GM12864 (cell line): ENCODE measurements at regions not wholly inside any gene's neighbourhood (a gene's known extent, or its start where the extent isn't known, plus 50 kb on each side); places are given as distances from the start of the nearest gene placed in this dataset.
"Not testable (repeated sequence)": the region's sequence is repeated elsewhere in the genome, so short reads cannot be mapped to it uniquely, and the experiment has no call there.

Source experiments
- DNase-seq: peaks from one replicate; pipeline ENCODE4 v3.0.0-alpha.2; 2011; ENCODE audit warnings: low read depth
- H3K4me3 ChIP-seq: 2 replicates; pipeline ENCODE4 v1.5.1; 2011; ENCODE audit warnings: mild to moderate bottlenecking, low read depth, low read length, control low read depth
- TF ChIP-seq, protein P1 (sequence below): IDR thresholded peaks from 2 replicates; pipeline ENCODE4 v1.5.1; 2011; ENCODE audit warnings: low read depth, mild to moderate bottlenecking, moderate library complexity, low read length, control low read depth, inconsistent platforms; ENCODE audit errors: missing control alignments

DNA sequence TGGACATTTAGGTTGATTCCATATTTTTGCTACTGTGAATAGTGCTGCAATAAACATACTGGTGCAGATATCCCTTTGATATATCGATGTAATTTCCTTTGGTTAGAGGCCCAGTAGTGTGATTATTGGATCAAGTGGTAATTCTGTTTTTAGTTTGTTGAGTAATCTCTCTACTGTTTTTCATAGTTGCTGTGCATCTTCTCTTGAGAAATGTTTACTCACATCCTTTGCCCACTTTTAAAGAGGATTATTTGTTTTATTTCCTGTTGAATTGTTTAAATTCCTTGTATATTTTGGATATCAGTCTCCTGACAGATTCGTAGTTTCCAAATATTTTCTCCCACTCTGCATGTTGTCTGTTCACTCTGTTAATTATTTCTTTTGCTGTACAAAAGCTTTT lies 352.6 kb upstream of the TARS1 start:
- TF ChIP-seq, protein P1, sequence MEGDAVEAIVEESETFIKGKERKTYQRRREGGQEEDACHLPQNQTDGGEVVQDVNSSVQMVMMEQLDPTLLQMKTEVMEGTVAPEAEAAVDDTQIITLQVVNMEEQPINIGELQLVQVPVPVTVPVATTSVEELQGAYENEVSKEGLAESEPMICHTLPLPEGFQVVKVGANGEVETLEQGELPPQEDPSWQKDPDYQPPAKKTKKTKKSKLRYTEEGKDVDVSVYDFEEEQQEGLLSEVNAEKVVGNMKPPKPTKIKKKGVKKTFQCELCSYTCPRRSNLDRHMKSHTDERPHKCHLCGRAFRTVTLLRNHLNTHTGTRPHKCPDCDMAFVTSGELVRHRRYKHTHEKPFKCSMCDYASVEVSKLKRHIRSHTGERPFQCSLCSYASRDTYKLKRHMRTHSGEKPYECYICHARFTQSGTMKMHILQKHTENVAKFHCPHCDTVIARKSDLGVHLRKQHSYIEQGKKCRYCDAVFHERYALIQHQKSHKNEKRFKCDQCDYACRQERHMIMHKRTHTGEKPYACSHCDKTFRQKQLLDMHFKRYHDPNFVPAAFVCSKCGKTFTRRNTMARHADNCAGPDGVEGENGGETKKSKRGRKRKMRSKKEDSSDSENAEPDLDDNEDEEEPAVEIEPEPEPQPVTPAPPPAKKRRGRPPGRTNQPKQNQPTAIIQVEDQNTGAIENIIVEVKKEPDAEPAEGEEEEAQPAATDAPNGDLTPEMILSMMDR = no peak
- no peak for DNase-seq
- H3K4me3 ChIP-seq = no peak overlapping the region

- no peak for DNase-seq
- TF ChIP-seq, protein P1 = no peak
- H3K4me3 ChIP-seq = no peak overlapping the region
Measured at GRCh38 chr5:33091571-33092363, 349.0 kb upstream of the TARS1 start.

DNA sequence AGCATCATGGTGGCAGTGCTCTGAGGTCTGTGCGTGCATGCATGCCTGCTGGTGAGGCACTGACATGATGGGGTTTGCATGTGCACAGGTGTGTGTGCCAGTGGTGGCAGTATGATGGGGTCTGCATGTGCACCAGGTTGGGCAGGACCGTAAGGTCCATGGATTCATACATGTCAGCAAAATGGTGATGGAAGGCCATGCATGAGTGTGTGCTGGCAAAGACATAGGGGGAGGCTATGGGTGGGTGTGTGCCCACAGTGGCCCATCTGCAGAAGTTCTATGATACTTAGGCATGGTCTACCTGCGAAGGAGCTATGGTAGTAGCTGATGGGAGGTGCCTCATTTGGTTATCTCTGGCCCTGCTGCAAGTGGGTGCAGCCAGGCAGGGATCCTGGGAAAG lies 348.0 kb upstream of the TARS1 start:
- TF ChIP-seq, protein P1 = no peak
- no peak overlapping the region for H3K4me3 ChIP-seq
- DNase-seq = no peak

GRCh38 chr5:33102551-33102950 lies 338.2 kb upstream of the TARS1 start:
- H3K4me3 ChIP-seq = no peak overlapping the region
- TF ChIP-seq, protein P1 = no peak
- no peak for DNase-seq

DNA sequence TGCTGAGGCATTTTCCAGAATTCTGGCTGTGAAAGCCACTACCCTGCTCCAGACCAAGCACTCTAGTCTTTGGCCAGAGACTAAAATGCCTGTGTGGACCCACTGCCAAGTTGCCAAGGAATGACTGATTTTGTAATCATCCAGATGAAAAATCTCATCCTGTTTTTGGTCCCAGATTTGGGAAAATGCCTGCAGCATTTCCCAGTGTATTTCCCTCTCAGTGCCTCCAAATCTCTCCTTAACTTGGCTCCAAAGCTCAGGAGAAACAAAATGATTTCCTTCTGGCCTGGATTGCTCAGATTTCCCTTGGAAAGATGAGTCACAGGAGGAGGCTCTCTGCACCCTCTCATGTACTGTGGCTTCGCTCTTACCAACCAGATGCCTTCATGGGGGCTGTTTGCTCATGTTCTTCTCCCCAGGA lies 335.2 kb upstream of the TARS1 start:
- TF ChIP-seq, protein P1 = no peak
- no peak for DNase-seq
- H3K4me3 ChIP-seq = no peak overlapping the region

GRCh38 chr5:33110496-33110895 lies 330.3 kb upstream of the TARS1 start:
- DNase-seq, H3K4me3 ChIP-seq: not testable (repeated sequence)

DNA sequence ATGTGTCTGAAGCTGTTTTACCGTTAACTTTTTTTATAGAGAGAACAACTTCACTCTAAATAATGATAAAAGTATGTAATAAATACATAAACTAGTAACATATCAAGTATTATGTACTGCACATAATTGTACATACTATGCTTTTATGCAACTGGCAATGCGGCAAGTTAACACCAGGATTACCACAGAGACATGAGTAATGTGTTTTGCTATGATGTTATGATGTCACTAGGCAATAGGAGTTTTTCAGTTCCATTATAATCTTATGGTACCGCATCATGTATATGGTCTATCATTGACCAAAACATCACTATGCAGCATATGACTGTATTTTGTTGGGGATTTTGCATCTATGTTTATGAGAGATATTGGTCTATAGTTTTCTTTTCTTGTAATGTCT lies 326.4 kb upstream of the TARS1 start:
- TF ChIP-seq, protein P1 = no peak
- no peak for DNase-seq
- H3K4me3 ChIP-seq = no peak overlapping the region
